ENCODE measurements at regions not wholly inside any gene's neighbourhood (a gene's known extent, or its start where the extent isn't known, plus 50 kb on each side); places are given as distances from the start of the nearest gene placed in this dataset.
"Not testable (repeated sequence)": the region's sequence is repeated elsewhere in the genome, so short reads cannot be mapped to it uniquely, and the experiment has no call there.

- DNase-seq = no peak
These were observed 90.3 kb downstream of the RTP5 start for GRCh38 chr2:241959751-241960269.

DNA sequence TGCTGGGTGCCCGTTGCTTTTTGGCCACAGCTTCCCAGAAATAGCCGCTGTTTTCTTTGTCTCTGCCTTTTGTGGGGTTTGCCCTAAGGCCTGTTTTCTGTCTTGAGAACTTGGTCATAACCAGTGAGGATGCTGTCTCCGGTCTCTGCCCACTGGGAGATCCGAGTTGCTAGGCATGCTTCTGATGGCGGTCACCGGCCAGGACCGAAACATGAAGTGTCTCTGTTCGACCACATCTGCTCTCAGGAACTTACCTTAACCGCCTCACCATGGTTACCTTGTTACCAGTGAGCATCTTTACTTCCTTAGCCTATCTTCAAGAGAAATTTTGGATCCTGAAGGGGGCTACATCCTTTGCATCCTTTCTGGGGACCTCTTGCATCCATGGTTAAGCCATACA is 91.9 kb downstream of the RTP5 start:
- no peak for DNase-seq

- DNase-seq = no peak
These were observed 94.6 kb downstream of the RTP5 start for GRCh38 chr2:241964133-241964532.

DNA sequence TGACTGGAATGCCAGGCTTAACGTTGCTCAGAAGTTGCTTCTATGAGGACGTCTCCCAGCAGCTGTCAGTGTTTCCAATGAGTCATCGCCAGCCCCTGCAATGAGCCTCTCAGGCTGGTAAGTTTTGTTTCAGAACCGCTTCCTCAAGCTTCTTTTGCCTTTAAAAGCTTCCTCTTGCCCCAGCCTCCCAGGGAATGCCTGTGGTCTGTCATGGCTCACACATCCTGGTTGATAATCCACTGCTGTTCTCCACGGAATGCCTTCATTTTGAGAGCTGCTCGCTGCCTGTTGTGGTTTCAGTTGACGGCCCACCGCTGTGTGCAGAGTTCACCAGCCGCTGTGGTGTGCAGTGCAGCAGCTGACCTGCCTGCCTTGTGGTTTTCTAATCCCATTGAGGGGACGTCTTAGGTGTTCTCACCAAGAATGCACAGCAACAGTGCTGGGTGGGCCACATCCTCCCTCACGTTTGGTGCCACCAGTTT is 96.4 kb downstream of the RTP5 start:
- peak; percentile 38 for DNase-seq

DNA sequence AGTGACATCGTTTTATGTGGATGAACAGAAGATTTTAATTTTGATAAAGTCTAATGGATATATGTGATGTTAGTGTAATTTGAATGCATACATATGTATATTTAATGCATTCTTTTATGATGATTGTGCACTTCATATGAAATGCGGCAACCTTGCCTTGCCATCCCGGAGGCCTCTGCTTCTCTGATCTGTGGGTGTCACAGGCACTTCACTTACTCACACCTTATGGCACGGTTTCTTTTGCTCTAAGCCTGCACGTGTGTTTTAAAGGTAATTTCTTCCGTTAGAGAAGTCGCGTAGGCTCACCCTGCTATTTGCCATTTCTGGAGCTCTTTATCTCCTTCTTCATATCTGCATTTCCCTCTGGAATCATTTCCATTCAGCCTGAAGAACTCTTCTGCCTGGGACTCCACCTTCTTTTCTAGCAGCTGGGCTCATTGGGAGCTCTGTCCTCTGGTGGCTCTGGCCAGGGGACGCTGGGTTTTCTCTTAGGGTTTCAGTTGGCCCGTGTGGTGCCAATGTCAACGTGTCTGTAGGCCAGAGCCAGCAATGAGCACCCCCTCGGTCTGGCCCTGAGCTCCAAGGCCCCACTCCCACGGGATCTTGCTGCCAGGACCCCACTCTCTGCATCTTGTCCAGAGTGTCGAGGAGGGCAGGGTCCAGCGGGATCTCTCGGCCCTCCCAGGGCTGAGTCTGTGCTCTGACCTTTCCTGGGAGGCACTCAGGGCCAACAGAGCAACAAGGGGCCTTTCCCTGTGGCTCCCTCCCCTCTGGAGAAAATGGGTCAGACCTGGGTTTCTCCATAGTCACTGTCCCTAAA is 97.3 kb downstream of the RTP5 start:
- no peak for DNase-seq

- DNase-seq = no peak
These were observed 98.1 kb downstream of the RTP5 start for GRCh38 chr2:241967467-241968144.

GRCh38 chr2:241968417-241968816 is 98.9 kb downstream of the RTP5 start:
- DNase-seq = no peak

DNA sequence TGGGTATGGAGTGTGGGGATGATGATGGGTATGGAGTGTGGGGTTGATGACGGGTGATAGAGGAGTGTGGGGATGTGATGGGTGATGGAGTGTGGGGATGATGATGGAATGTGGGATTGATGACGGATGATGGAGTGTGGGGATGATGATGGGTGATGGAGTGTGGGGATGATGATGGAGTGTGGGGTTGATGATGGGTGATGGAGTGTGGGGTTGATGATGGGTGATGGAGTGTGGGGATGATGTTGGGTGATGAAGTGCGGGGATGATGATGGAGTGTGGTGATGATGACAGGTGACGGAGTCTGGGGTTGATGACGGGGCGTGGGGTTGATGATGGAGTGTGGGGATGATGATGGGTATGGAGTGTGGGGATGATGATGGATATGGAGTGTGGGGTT is 99.7 kb downstream of the RTP5 start:
- DNase-seq = not testable (repeated sequence)

DNA sequence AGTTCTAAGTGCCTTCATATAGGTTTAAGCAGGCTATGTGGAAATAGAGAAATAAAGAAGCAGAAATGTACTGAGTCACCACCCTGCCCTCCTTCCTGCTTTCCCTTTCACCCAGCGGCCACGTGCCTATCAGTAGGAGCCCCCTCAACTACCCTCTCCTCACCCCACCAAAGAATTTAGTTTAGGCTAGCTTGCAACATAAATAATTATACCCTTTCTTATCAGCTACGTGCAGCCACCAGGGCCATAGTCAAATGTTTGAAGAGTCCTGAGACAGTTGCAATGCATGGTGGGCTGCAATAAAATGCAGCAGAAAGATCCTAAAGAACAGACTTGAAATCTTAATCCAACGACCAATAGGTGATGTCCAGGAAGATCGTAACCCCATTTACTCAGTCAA is 101.2 kb downstream of the RTP5 start:
- DNase-seq = no peak

- no peak for DNase-seq
These were observed 104.6 kb downstream of the RTP5 start for GRCh38 chr2:241974096-241974495.

- DNase-seq = no peak
These were observed 105.5 kb downstream of the RTP5 start for GRCh38 chr2:241974851-241975592.

DNA sequence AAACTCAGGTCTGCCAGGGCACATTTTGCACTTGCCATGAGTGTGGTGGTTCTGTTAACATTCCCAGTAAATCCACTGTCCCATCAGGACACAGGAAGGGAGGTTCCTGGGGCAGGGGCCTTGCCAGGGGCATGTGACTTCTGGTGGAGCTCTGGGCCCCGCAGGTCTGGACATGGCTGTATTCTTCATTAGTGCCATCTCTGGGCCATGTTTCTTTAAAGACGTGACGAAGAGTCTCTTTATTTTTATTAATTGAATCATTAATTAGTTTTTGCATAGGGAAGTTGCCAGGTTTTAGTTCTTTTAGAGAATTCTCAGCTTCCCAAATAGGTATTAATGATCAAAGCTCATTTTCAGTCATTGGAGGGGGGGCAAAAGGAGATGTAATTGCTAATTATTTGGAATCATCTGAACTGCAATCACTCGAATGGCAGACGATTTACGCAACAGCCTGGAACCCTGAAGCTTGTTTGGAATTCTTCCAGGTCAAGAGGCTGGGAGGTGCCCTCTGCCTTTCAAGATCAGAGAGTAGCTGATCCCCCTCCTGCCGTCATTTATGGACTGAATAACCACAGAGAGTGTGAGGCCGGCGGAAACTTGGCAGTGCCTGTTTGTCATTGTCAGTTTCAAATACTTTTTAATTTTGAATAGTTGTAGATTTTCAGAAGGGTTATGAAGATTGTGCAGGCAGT is 106.2 kb downstream of the RTP5 start:
- DNase-seq = no peak

DNA sequence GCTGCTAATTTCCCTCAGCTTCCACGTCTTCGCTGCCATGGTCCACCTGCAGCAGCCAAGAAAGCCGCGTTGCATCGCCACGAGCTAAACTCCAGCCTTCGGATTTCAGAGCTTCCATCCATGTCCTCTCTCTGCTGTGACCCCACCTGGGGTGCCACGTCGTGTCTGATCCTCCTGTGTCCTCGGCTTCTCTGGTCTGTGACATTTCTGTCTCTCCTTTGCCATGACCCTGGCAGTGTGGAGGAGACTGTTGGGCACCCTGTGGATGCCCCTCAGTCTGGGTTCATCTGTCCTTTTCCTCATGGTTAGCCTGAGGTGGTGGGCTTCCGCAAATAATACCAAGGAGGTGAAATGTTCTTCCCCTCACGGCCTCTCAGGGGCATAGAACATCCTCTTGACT is 106.8 kb downstream of the RTP5 start:
- no peak for DNase-seq

DNA sequence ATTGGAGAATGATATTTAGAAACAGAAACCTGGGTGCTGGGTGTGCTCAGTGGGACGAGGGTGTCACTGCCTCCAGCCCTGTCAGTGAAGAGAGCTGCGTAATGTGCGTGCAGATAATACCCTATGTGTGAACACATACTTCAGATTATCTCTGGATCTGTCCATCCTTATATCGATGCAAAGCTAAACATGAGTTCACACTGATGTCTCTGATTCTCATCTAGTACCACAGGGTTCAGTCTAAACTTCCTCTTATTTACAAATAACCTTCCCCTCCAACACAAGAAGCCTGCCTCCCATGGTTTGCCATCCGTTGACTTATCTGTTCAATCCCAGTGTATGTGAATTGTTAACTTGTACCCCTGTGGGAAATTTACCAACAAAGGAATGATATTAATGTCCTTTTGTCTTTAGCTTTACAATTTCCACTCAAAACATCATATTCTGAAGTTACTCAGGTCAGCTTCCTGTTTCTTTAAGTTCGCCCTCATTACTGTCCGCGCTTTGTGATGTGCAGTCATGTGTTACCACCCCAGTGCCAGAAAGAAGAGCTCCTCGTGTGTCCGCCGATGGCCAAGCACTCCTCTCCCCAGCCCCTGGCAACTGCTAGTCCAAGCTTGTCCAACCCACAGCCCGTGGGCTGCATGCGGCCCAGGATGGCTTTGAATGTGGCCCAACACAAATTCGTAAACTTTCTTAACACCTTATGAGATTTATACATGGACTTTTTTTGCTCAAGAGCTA is 108.2 kb downstream of the RTP5 start:
- DNase-seq = no peak

GRCh38 chr2:241978670-241979069 is 109.1 kb downstream of the RTP5 start:
- DNase-seq = no peak

DNA sequence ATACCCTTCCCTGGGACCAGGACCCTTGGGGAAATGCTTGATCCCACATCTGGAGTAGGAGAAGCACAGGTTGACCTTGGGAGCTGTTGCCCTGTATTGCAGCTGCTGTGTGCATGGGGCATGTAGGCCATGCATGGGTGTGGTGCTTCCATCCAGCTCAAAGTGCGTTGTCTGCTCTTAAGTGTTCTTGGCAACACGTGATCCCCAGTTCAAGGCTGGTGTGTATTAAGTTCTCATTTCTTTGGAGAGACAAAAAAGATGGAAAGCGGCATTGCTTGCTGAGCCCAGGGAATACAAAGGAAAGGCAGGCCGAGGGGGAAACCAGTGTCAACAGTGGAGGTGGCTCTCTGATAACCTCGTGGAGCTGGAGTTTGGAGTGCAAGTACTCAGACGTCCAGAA is 110.7 kb downstream of the RTP5 start:
- DNase-seq = no peak

- DNase-seq = no peak
These were observed 111.7 kb downstream of the RTP5 start for GRCh38 chr2:241981076-241981700.

- DNase-seq = no peak
These were observed 113.4 kb downstream of the RTP5 start for GRCh38 chr2:241982706-241983570.

- no peak for DNase-seq
These were observed 114.2 kb downstream of the RTP5 start for GRCh38 chr2:241983571-241984270.

GRCh38 chr2:241984271-241984655 is 114.7 kb downstream of the RTP5 start:
- DNase-seq = no peak
